Omental fat pad (tissue), 3 donors: ENCODE measurements at regions not wholly inside any gene's neighbourhood (a gene's known extent, or its start where the extent isn't known, plus 50 kb on each side); places are given as distances from the start of the nearest gene placed in this dataset.

Source experiments
- ATAC-seq: fragments of 150-250 bp; one replicate; pipeline ENCODE4 v1.9.1; 2016; ENCODE audit warnings: mild to moderate bottlenecking, moderate library complexity; ENCODE audit not compliant: low FRiP score
- DNase-seq: peaks from one replicate; pipeline ENCODE4 v3.0.0-alpha.2; 2019; ENCODE audit warnings: low spot score
- TF ChIP-seq, protein P1 (sequence below), 3 donors: fragments of 450-650 bp; IDR thresholded peaks; one replicate each; pipeline ENCODE4 v1.5.1; 2016 to 2017; ENCODE audit warnings: antibody characterized with exemption in 3 of 3, mild to moderate bottlenecking in 3 of 3, moderate library complexity in 2 of 3

GRCh38 chr4:181432335-181432734 is 810.9 kb upstream of the TENM3 start:
- TF ChIP-seq, protein P1, sequence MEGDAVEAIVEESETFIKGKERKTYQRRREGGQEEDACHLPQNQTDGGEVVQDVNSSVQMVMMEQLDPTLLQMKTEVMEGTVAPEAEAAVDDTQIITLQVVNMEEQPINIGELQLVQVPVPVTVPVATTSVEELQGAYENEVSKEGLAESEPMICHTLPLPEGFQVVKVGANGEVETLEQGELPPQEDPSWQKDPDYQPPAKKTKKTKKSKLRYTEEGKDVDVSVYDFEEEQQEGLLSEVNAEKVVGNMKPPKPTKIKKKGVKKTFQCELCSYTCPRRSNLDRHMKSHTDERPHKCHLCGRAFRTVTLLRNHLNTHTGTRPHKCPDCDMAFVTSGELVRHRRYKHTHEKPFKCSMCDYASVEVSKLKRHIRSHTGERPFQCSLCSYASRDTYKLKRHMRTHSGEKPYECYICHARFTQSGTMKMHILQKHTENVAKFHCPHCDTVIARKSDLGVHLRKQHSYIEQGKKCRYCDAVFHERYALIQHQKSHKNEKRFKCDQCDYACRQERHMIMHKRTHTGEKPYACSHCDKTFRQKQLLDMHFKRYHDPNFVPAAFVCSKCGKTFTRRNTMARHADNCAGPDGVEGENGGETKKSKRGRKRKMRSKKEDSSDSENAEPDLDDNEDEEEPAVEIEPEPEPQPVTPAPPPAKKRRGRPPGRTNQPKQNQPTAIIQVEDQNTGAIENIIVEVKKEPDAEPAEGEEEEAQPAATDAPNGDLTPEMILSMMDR (IDR thresholded peaks at IDR 0.05): no peak
- DNase-seq: no peak
- ATAC-seq: no peak

DNA sequence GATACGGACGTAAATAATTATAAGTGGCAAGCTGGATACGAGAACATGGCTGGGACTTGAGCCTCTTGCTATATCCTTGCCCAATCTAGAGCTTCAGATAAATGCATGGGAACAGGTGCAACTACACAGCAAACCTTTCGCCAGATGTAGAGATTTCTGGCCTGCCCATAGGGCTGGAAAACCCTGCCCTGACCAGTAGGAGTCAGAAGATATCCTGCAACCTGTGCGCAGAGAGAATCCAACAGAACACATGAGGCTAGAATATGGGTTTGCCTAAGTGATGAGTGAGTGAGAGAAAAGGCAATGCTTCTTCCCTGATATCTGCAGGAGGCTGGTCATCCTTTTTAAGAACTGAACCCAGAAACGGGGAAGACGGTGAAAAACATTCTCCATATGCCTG is 805.3 kb upstream of the TENM3 start:
- TF ChIP-seq, protein P1 (IDR thresholded peaks at IDR 0.05): no peak
- DNase-seq (no peak), ATAC-seq (no peak)

- no peak for DNase-seq
- no peak for ATAC-seq
- TF ChIP-seq, protein P1 (IDR thresholded peaks at IDR 0.05): no peak
Observed at GRCh38 chr4:181438641-181439040, 804.6 kb upstream of the TENM3 start.

GRCh38 chr4:181443021-181443420 is 800.2 kb upstream of the TENM3 start:
- TF ChIP-seq, protein P1 (IDR thresholded peaks at IDR 0.05): no peak
- ATAC-seq: no peak
- no peak for DNase-seq

DNA sequence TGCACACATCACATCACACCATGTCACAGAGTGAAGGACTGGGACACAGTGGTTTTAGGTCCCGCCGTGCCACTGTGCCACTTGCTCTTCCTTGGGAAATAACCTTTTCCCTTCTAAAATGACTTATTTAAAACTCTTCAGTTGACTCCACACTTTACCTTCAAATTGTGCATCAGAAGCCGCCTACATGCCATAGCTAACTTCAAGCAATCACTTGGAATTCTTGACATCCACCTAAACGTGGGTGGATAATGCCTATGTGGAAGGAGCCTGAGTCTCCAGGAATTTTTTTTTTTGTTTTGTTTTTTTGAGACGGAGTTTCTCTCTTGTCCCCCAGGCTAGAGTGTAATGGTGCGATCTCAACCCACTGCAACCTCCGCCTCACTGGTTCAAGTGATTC is 777.4 kb upstream of the TENM3 start:
- no peak for ATAC-seq
- no peak for DNase-seq
- TF ChIP-seq, protein P1 (IDR thresholded peaks at IDR 0.05): no peak

- TF ChIP-seq, protein P1 (IDR thresholded peaks at IDR 0.05): no peak
- ATAC-seq (no peak), DNase-seq (no peak)
Observed at GRCh38 chr4:181468451-181468850, 774.8 kb upstream of the TENM3 start.

GRCh38 chr4:181470306-181470705 is 772.9 kb upstream of the TENM3 start:
- TF ChIP-seq, protein P1 (IDR thresholded peaks at IDR 0.05): no peak
- DNase-seq (no peak), ATAC-seq (no peak)
